NOMO-1 treated with DMSO at 0.1 percent for 48 hours (cell line): ENCODE measurements at regions not wholly inside any gene's neighbourhood (a gene's known extent, or its start where the extent isn't known, plus 50 kb on each side); places are given as distances from the start of the nearest gene placed in this dataset.
A peak's percentile ranks its signal among the peaks of the same experiment; 100 is the strongest.
"Not testable (repeated sequence)": the region's sequence is repeated elsewhere in the genome, so short reads cannot be mapped to it uniquely, and the experiment has no call there.

Experiments used
- DNase-seq: peaks from one replicate; lab custom pipeline; 2025; ENCODE audit not compliant: unreplicated experiment; lab: John Stamatoyannopoulos, UW

- no peak for DNase-seq
Observed at GRCh38 chr20:47980336-47981177, 195.3 kb upstream of the SULF2 start.

- not testable (repeated sequence) for DNase-seq
Observed at GRCh38 chr20:47979361-47980095, 194.2 kb upstream of the SULF2 start.

GRCh38 chr20:47978428-47979120 is 193.3 kb upstream of the SULF2 start:
- not testable (repeated sequence) for DNase-seq

GRCh38 chr20:47977789-47978252 is 192.5 kb upstream of the SULF2 start:
- DNase-seq: not testable (repeated sequence)

- DNase-seq: not testable (repeated sequence)
Observed at GRCh38 chr20:47977017-47977788, 191.9 kb upstream of the SULF2 start.

- no peak for DNase-seq
Observed at GRCh38 chr20:47974234-47974878, 189.1 kb upstream of the SULF2 start.

GRCh38 chr20:47973519-47974233 is 188.4 kb upstream of the SULF2 start:
- no peak for DNase-seq

GRCh38 chr20:47972916-47973309 is 187.6 kb upstream of the SULF2 start:
- no peak for DNase-seq

GRCh38 chr20:47972297-47972915 is 187.1 kb upstream of the SULF2 start:
- peak; percentile 13 for DNase-seq

- no peak for DNase-seq
Observed at GRCh38 chr20:47971058-47971791, 185.9 kb upstream of the SULF2 start.

- peak; percentile 59 for DNase-seq
Observed at GRCh38 chr20:47970282-47970903, 185.1 kb upstream of the SULF2 start.

- no peak for DNase-seq
Observed at GRCh38 chr20:47969426-47969825, 184.1 kb upstream of the SULF2 start.

- DNase-seq: no peak
Observed at GRCh38 chr20:47968541-47969310, 183.4 kb upstream of the SULF2 start.

GRCh38 chr20:47964149-47964548 is 178.9 kb upstream of the SULF2 start:
- no peak for DNase-seq

- DNase-seq: no peak
Observed at GRCh38 chr20:47963022-47963421, 177.7 kb upstream of the SULF2 start.

GRCh38 chr20:47962286-47962963 is 177.1 kb upstream of the SULF2 start:
- DNase-seq: no peak
